Stimulated activated CD8-positive, alpha-beta memory T cell treated with anti-CD3 and anti-CD28 coated beads, Interleukin-7, amount 100 ng/mL, for 48 hours (primary cell): ENCODE measurements at regions not wholly inside any gene's neighbourhood (a gene's known extent, or its start where the extent isn't known, plus 50 kb on each side); places are given as distances from the start of the nearest gene placed in this dataset.

Experiments
- DNase-seq, 2 donors: peaks; one replicate each; pipeline ENCODE4 v3.0.0-alpha.2; 2020; ENCODE audit warnings: low read depth in 1 of 2; ENCODE audit errors: extremely low read depth in 1 of 2

DNA sequence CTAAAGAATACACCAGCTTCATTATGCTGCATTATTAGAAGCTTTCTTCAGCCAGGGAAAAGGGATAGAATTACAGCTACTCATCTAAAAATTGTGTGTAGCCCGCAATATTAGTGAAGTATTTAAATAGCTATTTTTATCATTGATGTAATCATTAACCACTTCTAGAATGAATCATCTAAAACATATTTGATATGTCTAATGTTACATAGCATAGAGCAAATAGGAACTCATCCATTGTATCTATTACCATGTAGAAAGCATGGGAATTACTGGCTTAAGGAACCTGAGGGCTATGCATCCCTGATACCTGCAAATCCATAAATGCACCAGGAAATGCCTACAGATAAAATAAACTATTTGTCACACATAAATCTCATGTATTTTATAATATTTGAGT is 54.5 kb upstream of the VGLL3 start:
- DNase-seq = no peak

DNA sequence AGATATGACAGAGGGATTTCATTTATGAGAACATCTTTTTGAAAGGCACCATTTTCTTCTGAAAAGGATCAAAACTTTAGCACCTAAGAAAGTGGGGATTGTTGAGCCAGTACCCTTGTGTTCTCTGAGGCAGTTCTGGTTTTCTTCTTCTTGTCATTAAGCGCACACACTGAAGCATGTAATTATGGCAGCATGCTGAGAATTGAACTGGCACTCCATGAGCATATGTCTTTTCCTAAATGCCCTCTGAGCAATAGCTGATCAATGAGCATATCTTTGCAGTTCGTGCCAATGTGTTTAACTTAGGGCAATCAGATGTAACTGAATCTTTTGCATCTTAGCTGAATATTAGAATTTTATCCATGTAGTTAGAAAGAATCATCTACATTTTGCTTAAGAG is 53.9 kb upstream of the VGLL3 start:
- no peak for DNase-seq

DNA sequence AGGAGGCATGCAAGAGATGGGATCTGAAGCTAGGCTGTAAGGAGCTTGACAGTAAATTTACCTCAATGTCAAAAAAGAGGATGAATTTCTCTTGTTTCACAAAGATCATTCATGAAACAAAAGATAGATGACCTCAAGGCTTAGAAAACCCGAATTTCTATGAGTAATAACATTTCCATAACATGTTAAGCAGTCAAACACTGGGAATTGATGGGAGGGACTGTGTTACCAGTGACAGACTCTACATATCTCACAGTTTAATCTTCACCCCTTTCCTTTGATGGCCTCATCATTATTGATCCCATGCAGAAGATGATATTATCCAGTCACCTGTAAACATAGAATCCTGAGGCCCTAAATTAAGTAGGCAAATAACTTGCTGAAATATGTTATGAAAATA is 53.5 kb upstream of the VGLL3 start:
- DNase-seq = no peak

DNA sequence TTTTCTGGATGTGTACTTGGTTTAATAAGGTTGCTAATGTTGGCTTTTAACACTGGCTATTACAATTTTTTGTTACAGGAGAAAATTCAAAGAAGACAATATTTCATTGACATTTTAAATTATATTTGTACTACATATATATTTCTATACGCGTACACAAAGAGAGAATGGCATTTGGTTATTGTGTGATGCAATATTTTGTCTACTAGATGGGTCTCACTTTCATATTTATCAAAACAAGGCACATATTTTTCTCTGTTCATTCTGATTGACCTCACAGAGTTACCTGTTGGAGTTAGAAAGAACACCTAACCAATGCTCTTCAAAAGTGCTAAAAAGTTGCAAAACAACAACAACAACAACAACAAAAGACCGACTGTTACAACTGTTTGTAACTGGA is 50.2 kb upstream of the VGLL3 start:
- DNase-seq = no peak
